ENCODE measurements at regions not wholly inside any gene's neighbourhood (a gene's known extent, or its start where the extent isn't known, plus 50 kb on each side); places are given as distances from the start of the nearest gene placed in this dataset.

GRCh38 chr11:11769782-11770181 lies 72.0 kb upstream of the USP47 start (continued):
- TF ChIP-seq ZNF331 (CRISPR knock-in tag; IDR thresholded peaks at IDR 0.05; ENCODE audit: low read depth): no peak
- no peak for TF ChIP-seq ZNF114 (CRISPR knock-in tag; IDR thresholded peaks at IDR 0.05)
- no peak for TF ChIP-seq JUNB (IDR thresholded peaks at IDR 0.05; ENCODE audit: unreplicated experiment)

- Histone ChIP-seq H2AFZ (no peak overlapping the region), H3K9me2 (ENCODE audit: insufficient read depth) (no peaks in the 10 kb centered on the region), H3K27me3 (ENCODE audit: insufficient read depth) (no peaks in the 10 kb centered on the region), H3K36me3 (ENCODE audit: insufficient read depth) (no peaks in the 10 kb centered on the region), H3K79me2 (replicated peaks; ENCODE audit: insufficient read depth) (no peaks in the 10 kb centered on the region), H3K4me2 (no peak overlapping the region), H3F3A (replicated peaks; ENCODE audit: low read depth) (no peaks in the 10 kb centered on the region), H3K4me1 (ENCODE audit: insufficient read depth) (no peaks in the 10 kb centered on the region), H3K27ac (ENCODE audit: low read depth) (no peak overlapping the region), H4K20me1 (replicated peaks; ENCODE audit: insufficient read depth) (no peaks in the 10 kb centered on the region), H3K4me3 (no peak overlapping the region)
- Mint-ChIP-seq H3K4me3 (no peak overlapping the region), H3K27ac (no peak overlapping the region), H3K27me3 (ENCODE audit: insufficient read depth, low read depth, poor library complexity) (no peaks in the 10 kb centered on the region), H3K4me1 (no peaks in the 10 kb centered on the region), H3K36me3 (ENCODE audit: low read depth) (no peaks in the 10 kb centered on the region), H3K9me3 (no peaks in the 10 kb centered on the region)
- DNase-seq (ENCODE audit: low spot score) (no peak), ATAC-seq (no peak)
- TF ChIP-seq ZNF462 (CRISPR knock-in tag; IDR thresholded peaks at IDR 0.05) (no peak), POLR2AphosphoS5 (IDR thresholded peaks at IDR 0.05; ENCODE audit: low read depth) (no peak), EZH2 (IDR thresholded peaks at IDR 0.05; ENCODE audit: low read depth, unreplicated experiment) (no peak), ETS1 (IDR thresholded peaks at IDR 0.05) (no peak), CREB1 (CRISPR knock-in tag; IDR thresholded peaks at IDR 0.05; ENCODE audit: low read depth) (no peak), EZH2phosphoT487 (IDR thresholded peaks at IDR 0.05; ENCODE audit: unreplicated experiment) (no peak), ZNF331 (CRISPR knock-in tag; IDR thresholded peaks at IDR 0.05; ENCODE audit: low read depth) (no peak), REST (IDR thresholded peaks at IDR 0.05; ENCODE audit: unreplicated experiment) (no peak), ZNF114 (CRISPR knock-in tag; IDR thresholded peaks at IDR 0.05) (no peak), NANOG (IDR thresholded peaks at IDR 0.05; ENCODE audit: borderline replicate concordance) (no peak), CTCF (conservative IDR thresholded peaks at IDR 0.05; ENCODE audit: low read depth in 2 of 2) (no peak), STAT1 (IDR thresholded peaks at IDR 0.05; ENCODE audit: unreplicated experiment) (no peak)
Measured at GRCh38 chr11:11769362-11769761, 72.4 kb upstream of the USP47 start.
